GM21381 (cell line): ENCODE measurements at regions not wholly inside any gene's neighbourhood (a gene's known extent, or its start where the extent isn't known, plus 50 kb on each side); places are given as distances from the start of the nearest gene placed in this dataset.
"Not testable (repeated sequence)": the region's sequence is repeated elsewhere in the genome, so short reads cannot be mapped to it uniquely, and the experiment has no call there.

Experiments
- ATAC-seq: cut with Tn5 transposase; IDR thresholded peaks from one replicate; pipeline ENCODE4 v1.9.1; 2021; ENCODE audit warnings: mild to moderate bottlenecking, moderate library complexity; ENCODE audit not compliant: unreplicated experiment

- ATAC-seq = no peak
Measured at GRCh38 chr13:80835902-80836301, 495.0 kb upstream of the SPRY2 start.

GRCh38 chr13:80830431-80830830 lies 489.5 kb upstream of the SPRY2 start:
- ATAC-seq = no peak

GRCh38 chr13:80828759-80829158 lies 487.8 kb upstream of the SPRY2 start:
- no peak for ATAC-seq

- no peak for ATAC-seq
Measured at GRCh38 chr13:80825276-80825675, 484.4 kb upstream of the SPRY2 start.

GRCh38 chr13:80824229-80824628 lies 483.3 kb upstream of the SPRY2 start:
- ATAC-seq = no peak

- ATAC-seq = no peak
Measured at GRCh38 chr13:80823472-80823871, 482.5 kb upstream of the SPRY2 start.

- ATAC-seq = no peak
Measured at GRCh38 chr13:80821466-80821865, 480.5 kb upstream of the SPRY2 start.

GRCh38 chr13:80817979-80818378 lies 477.1 kb upstream of the SPRY2 start:
- no peak for ATAC-seq

GRCh38 chr13:80814541-80814940 lies 473.6 kb upstream of the SPRY2 start:
- no peak for ATAC-seq

GRCh38 chr13:80810294-80810693 lies 469.4 kb upstream of the SPRY2 start:
- not testable (repeated sequence) for ATAC-seq

- no peak for ATAC-seq
Measured at GRCh38 chr13:80802946-80803345, 462.0 kb upstream of the SPRY2 start.

GRCh38 chr13:80798576-80799133 lies 457.7 kb upstream of the SPRY2 start:
- ATAC-seq = no peak

GRCh38 chr13:80787604-80788003 lies 446.7 kb upstream of the SPRY2 start:
- no peak for ATAC-seq

GRCh38 chr13:80783926-80784565 lies 443.1 kb upstream of the SPRY2 start:
- ATAC-seq = no peak

- ATAC-seq = no peak
Measured at GRCh38 chr13:80782441-80782840, 441.5 kb upstream of the SPRY2 start.

GRCh38 chr13:80778297-80778696 lies 437.4 kb upstream of the SPRY2 start:
- no peak for ATAC-seq

GRCh38 chr13:80757694-80758093 lies 416.8 kb upstream of the SPRY2 start:
- ATAC-seq = no peak

- no peak for ATAC-seq
Measured at GRCh38 chr13:80755910-80756309, 415.0 kb upstream of the SPRY2 start.

- no peak for ATAC-seq
Measured at GRCh38 chr13:80754441-80754840, 413.5 kb upstream of the SPRY2 start.

GRCh38 chr13:80753866-80754265 lies 412.9 kb upstream of the SPRY2 start:
- no peak for ATAC-seq

GRCh38 chr13:80751854-80752253 lies 410.9 kb upstream of the SPRY2 start:
- ATAC-seq = no peak

GRCh38 chr13:80744147-80744914 lies 403.4 kb upstream of the SPRY2 start:
- ATAC-seq = no peak
